ENCODE measurements at regions not wholly inside any gene's neighbourhood (a gene's known extent, or its start where the extent isn't known, plus 50 kb on each side); places are given as distances from the start of the nearest gene placed in this dataset.

DNA sequence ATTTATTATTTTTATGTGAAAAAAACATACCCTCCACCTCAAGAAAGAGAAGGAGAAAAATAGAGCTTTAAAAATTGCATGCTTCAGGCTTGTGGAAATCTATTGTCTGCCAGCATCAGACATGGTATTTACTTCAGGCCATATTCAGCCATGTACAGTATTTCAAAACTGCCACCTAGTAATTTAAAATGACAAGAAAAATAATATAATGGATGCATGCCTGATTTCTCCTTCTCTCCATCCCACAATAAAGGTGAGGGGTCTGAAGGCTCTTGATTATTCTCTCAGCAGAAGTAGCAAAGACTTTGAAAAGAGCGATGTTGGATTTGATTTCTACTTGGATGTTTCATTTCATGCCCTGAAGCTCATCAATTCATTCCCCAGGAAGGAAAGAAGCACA is 250.7 kb downstream of the TBC1D4 start:
- no peak for DNase-seq

DNA sequence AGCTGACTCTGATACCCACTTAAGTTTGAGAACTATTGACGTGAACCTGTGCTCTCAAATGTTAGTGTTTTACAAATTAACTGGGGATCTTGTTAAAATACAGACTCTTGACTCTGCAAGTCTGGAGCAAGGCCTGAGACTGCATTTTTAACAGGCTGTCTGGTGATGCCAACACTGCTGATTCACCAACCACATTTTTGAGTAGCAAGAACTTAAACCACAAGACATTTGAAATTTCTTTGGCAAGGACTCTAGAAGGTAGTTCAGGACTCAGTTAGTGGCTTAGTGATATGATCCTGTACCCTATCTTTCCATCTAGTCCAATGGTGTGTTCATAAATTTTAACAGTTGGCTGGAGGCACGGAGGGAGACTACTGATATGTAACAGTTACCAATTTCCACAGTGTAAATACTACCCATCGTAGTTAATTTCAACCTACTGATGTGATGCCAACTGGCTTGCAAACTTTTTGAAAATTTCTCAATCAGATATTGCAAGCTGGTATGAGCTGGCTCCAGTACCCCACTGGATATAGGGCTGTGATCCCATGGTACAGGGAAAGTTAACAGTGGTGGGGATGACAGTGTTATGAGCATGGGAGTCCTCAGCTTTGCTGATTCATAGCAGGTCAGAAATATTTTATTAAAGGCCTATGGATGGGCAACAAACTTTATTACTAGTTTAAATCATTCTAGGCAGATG is 255.1 kb downstream of the TBC1D4 start:
- DNase-seq: no peak

DNA sequence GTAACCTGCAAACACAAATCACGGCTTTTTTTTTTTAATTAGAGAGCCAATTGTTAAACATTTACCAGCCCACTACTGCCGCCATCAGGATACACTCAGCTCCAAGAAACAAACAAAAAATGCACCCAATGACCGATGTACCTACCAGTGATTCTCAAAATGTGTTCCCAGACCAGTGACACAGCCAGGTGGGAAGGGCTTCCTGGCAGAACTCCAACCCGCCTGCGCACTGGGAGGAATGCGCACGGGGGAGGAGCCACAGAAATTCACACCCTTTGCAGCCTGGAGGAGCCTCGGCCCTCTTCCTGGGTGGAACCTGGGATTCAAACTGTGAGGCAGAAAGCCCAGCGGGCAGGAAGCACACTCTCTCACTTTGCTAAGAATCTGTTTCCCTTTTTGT is 255.9 kb downstream of the TBC1D4 start:
- DNase-seq: no peak

DNA sequence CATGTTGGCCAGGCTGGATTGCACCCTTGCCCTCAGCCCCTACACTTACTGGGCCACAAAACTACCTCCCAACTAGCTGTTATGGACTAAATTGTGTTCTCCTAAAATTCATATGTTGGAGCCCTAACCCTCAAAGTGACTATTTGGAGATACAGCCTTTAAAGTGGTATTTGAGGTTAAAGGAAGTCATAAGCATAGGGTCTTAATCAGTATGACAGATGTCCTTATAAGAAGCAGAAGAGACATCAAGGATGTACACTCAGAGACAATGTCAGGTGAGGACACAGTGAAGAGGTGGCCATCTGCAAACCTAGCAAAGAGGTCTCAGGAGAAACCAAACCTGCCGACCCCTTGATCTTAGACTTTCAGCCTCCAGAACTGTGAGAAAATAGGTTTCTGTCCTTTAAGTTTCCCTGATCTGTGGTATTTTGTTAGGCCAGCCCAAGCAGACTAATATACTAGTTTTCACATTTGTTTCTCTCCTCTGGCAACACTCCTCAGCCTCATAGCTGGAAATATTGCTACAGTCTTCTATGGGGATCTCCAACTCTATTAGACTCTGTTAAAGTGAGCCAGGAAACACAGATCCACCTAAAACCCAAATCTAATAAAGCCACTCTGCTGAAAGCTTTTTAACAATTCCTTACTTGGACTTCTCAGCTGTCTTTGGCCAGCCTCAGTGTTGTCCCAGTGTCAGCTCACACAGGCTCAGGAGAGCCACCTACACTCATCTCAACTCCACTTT is 256.5 kb downstream of the TBC1D4 start:
- no peak for DNase-seq

DNA sequence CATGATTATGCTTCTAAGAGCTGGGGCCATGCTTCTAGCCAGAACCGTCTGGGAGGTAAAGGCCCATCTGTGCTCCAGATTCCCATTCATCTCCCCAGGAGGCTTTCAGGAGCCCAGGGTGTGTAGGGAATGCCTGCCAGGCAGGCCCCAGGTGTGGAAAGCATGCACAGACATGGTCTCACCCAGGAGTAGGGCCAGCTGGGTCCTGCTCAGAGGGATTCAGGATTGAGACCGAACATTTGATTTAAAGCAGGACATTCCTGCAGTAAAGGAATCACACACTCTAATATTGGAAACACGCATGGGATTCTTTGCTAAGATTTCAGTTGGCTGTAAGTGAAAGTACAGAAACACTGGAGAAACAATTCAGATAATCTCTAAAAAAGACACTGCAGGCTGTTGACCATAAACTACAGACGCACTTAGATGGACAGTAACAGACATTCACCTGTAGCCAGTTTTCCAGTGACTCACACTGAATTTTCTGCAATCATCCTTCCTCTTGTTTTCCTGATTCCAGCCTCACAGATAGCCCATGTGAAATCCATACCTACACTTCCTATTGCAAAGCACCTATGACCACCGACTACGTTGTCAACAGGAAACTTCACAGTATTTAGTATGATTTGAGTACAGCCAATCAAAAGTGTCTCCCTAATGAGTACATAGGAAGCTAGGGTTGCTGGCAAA is 257.8 kb downstream of the TBC1D4 start:
- DNase-seq: no peak

DNA sequence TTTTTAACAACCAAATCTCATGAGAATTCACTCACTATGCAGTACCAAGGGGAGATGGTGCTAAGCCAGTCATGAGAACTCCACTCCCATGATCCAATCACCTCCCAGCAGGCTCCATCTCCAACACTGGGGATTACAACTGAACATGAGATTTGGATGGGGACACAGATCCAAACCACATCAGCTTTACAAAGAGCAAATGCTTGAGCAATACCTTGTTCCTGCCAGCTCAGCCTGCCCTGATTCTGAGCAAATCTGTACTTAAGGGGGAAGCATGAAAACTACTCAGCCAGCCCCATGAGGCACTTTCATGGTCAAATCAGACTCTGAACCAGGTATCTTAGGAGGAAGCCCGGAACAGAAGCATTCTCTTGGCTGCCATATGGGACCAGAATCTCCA is 259.9 kb downstream of the TBC1D4 start:
- DNase-seq: no peak

DNA sequence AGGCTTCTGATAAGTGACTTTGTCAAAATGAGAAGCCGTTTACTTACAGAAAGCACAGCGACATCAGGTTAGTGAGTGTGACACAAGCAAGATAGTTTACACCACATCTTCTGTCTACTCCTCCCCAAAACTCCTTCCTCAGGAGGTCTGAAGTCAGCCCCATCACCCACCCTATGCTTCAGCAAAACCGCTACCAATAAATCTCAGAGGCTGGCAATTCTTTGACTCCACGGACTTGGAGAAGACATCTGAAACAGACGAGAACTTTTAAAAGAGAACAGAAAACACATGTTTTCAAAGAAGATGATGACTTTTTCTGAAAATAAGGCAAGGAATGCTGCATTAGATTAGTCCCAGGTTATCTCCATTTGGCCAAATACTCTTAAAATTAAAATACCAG is 261.1 kb downstream of the TBC1D4 start:
- DNase-seq: no peak

DNA sequence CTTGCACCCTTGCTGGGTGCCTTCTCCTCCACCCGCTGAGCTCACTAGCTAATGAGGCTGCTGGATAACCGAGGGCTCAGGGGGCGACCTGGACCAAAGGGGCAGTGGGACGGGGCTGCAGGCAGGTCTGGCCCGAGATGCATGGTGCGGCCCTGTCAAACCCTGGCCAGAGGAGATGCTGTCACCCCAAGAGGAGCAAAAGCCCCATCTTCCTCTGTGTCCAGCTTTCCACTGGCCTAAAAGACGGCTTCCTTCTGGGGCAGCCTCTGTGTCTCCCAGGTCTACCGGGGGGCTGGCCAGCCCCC is 261.8 kb downstream of the TBC1D4 start:
- DNase-seq: no peak

DNA sequence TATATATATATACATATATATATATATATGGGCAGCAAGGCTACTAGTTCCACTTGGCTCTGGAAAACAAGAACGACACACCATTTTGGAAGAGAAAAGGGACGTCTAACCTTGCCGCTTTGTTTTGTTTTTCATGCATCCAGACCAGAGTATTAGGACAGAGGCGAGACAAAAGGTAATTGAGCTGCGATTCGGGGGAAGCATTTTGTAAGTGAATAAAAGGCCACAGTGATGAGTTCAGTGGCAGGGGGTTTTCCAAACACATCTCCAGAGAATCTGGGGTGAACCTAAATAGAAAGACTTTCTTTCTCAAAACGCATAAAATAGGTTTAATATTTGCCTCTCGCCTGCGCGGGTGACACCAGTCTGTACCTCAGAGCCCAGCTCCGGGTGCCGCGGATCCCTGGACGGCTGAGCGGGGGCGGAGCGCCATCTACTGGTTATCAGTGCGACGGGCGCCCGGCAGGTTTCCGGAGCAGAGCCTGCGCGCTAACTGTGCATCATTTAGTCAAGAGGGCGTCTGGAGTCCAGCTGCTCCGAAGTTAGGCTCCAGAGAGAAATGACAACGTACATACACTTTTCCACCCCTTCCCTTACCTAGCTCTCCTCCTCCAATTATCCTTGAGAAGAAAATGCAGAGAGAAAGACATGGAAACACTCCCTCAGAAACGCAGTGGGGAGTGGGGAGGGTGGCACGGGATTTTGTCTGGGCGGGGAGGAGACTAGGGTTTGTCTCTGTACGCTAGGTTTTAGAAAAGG is 262.3 kb downstream of the TBC1D4 start:
- DNase-seq: peak; percentile 52

DNA sequence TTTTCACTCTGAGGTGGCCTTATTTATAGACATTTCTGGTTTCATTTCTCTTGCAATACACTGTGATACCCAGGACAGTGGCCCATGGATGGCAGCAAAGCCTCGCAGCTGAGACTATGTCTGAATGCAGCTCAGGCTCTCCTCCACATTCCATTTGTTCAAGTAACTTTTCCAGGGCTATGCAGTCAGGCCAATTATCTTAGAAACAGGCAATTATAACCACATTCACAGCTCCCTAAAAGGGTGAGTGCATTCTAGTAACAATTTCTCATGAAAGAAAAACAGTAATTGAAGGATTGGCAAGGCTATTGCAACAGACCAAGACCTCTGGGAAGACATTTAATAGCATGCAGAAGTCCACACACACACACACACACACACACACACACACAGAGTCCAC is 264.0 kb downstream of the TBC1D4 start:
- DNase-seq: no peak

DNA sequence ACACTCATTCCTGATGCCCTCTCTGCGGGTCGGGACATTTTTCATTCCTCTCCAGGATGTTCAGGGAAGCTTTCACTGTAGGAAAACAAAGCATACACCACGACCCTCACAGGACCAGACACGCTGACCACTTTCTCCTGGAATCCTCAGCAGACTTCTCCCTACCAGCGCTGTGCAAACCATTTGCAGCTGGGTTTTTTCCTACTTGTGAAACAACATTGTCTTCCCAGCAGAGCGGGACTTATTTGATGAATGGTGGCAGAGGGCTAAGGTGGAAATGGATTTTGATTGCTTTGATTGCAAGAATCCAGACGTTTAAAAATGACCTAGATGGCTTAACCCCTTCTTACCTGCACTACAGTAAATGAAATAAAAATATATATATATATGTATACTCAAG is 265.9 kb downstream of the TBC1D4 start:
- DNase-seq: no peak

DNA sequence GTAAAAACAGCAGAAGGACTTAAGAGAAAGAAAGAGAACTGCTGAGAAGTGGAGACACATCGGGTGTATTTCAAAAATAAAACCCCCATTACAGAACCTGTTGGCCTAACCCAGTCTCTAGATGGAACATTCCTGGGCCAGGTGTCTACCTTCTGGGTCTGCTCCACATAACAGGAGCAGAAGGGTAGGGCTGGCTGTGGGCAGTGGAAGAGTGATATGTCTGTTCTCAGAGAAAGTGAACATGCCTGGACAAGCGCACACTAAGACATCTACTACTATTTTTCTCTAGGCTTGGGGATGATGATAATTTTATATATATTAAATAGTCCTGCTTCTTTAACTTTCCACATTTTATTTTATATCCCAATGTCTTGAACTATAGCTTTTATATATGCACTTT is 267.1 kb downstream of the TBC1D4 start:
- DNase-seq: no peak

DNA sequence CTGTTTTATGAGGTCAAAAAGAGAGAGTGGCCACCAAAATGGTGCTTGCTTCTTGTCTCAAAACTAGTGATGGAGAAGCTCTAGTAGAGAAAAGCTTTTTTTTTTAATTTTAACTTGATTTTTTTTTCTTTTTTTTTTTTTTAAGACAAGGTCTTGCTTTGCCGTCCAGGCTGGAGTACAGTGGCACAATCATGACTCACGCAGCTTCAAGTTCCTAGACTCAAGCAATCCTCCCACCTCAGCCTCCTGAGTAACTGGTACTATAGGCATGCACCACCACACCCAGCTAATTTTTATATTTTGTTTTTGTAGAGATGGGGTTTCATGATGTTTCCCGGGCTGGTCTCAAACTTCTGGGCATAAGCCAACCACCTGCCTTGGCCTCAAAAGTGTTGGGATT is 279.0 kb downstream of the TBC1D4 start:
- no peak for DNase-seq

DNA sequence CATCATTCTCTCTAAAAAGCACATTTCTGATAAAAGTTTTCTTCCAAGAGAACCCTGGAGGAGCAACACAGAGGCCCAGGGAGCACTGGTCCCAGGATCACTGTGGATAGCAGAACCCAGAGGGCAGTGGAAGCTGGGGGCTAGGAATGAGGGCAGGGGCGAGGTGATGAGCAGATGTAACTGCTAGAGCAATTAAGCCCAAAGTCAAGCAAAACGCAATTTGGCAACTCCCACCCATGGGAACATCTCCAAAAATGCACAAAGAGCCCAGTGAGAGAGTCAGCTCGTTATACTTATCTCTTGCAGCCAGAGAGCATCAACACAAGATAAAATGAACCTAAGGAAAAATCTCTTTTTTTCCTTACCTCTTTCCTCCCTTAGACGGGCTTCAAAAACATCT is 284.2 kb downstream of the TBC1D4 start:
- no peak for DNase-seq

DNA sequence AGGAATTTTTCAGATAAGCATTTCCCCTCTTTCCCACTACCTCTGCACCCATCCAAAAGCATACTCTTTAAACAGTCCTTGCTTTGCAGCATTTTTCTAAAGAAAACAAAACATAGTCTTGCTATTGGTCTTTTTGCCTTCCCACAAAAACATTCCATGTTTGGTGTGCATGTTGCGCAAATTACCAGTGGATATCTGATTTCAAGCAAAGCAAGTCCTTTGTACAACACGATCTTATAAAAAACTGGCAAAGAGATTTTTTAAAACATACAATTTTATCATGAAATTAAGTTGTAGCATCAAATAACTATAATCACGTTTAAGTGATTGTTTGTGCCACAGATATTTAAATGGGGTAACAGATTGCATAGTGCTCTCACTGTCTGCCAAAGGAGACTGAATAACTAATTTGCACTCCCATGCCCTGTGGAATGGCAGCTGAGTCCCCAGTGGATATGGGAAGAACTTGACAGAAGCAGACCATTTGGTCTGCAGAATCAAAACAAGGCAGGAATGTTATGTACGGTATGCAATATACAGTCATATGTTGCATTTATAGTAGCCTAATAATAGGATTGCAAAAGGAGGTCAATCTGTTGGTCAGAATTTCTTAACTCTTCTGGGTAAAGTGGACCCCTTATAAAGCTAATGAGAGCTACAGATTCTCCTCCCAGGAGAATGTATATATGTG is 285.7 kb downstream of the TBC1D4 start:
- no peak for DNase-seq

DNA sequence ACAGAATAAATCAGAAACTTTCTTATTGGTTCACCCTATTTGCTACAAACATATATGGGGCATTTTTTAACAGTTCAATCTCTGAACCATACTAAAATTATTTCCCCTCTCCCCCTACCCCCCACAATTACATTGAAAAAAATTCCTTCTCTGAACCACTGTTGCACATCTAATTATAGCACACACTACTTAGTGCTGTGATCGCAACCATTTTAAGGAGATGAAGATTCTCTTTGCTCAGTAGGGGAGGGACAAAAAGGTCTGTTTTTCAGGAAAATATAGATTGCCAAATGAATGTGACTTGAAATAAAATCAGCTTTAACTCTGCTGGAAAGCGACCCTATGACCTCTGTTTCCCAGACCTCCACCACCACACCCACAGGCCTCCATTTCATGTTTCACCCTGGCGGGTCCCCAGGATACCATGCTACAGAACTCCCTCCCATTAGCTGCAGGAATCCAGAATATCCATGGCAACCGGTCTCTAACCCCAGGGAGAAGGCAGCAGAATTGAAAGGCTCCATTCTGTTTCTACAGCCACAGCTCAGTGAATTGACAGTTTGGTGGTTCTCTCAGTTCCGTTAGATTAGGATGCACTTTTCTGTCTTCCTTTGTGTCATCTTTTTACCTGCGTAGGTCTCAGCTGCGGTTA is 286.3 kb downstream of the TBC1D4 start:
- DNase-seq: no peak

DNA sequence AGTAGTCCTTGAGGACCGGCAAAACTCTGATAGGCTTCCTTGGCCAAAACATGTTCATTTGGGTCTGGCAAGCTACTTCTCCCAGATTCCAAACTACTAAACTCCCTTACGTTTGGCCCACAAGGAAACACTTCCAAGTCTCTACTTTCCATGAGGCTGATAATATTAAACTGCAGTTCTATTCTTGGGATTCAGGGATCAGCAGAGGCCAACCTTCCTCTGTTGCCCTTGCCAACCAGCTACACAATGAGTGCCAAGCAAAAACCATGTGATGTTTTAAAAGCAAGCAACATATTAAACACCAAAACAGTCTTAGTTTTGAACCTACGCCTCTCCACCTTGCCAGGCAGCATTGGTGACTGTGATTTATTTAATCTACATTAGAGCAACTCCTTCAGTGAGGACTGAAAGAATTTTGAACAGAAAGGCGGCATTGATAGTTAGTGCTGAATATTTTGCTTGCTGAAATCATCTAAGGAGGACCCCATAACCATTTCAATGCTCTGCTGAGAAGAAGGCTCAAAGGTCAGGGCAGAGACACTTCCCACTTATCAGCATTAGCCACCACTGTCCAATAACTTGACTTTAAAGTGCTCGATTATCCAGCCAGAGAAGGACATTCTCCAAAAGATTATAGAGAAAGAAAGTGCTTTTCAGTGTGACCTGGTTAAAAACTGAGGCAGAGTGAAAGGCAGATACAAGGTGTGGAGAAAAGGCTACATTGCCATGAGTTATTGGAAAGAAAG is 287.1 kb downstream of the TBC1D4 start:
- DNase-seq: no peak

DNA sequence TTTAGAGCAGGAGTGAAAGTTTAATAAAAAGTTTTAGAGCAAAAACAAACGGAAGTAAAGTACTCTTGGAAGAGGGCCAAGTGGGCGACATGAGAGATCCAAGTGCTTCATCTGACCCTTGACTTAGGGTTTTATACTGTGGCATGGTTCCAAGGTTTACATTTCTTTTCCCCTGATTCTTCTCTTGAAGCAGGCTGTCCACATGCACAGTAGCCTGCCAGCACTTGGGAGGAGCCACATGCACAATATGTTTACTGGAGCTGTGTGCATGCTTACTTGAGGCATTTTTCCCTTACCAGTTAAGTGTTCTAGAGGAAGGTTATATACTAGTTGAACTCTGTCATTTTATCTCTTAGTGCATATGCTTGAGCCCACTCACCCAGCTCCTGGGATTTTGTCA is 295.6 kb downstream of the TBC1D4 start:
- DNase-seq: no peak

DNA sequence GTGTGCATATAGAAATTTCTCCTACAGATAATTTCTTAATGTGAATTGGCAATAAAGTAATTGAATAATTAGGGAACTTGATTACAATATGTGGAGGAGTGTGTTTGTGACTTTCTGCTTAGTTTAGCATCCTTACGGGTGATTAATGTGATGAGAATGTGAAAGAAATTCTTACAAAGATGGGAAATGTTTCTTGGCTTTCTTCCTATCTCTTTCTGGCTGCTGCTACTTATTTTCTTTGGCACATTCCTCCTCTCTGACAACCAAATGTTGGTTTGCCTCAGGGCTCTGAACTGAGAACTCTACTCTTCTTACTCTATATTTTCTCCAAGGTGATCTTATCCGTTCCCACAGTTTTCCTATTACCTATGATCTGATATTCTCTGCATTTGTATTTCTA is 300.1 kb downstream of the TBC1D4 start:
- DNase-seq: no peak

DNA sequence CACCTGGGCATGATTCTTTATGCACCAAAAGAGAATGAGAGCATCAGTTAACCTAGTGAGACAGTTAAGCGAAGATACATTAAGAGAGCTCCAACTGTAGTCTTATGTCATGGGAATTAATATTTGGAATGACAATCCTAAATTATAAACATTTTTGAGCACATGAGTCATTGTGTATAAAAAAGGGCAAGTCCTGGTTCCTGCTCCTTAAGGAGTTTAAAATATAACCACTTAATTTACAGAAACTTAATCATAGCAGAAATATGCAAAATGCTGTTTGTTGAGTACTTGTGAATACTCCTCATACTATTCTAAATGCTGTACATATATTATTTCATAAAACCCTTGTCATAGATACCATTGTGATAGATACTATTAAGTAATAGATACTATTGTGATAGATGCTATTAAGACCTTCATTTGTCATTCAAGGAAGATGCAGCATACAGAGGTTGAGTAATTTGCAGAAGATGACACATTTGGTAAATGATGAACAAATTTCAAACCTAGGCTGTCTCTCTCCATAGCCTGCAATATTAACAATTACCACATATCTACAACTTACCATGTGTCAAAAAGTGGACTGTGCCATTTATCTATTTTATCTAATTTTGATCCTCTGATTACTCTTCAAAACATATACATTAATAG is 301.0 kb downstream of the TBC1D4 start:
- no peak for DNase-seq

DNA sequence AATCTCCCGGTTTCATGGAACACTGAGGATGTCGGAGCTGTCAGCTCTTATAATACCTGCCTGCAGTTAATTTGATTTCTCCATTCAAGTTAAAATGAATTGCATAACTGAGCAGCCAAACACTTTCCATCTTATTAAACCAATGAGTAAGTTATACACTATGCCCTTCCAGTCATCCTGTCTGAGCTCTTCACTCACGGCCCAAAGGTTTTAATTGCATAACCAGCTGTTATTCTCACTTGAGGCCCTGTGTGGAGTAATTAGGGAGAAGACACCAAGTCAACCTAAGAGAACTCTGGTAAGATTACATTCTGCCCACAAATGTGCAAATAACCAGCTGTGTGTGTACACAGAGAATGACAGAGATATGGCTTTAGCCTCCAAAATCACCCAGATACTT is 303.5 kb downstream of the TBC1D4 start:
- no peak for DNase-seq

All from NCI-H187 treated with DMSO at 0.1 percent for 48 hours (cell line).